Stimulated activated naive B cell treated with anti-CD40 and anti-IgM and Interleukin-4, amounts not matched to agents 10 μg/mL and 1 μg/mL and 100 μg/mL, for 72 hours (primary cell): ENCODE measurements at regions not wholly inside any gene's neighbourhood (a gene's known extent, or its start where the extent isn't known, plus 50 kb on each side); places are given as distances from the start of the nearest gene placed in this dataset.
"Not testable (repeated sequence)": the region's sequence is repeated elsewhere in the genome, so short reads cannot be mapped to it uniquely, and the experiment has no call there.

Experiments
- ATAC-seq, 2 donors: fragments of 150-1000 bp; cut with Tn5 transposase; replicated peaks; 2 replicates each; pipeline ENCODE4 v1.10.0; 2021; ENCODE audit warnings: moderate library complexity in 1 of 2
- DNase-seq: peaks from one replicate; pipeline ENCODE4 v3.0.0; 2021
- H3K27ac Mint-ChIP-seq: one replicate; pipeline ENCODE4 v1.8.0; 2022; ENCODE audit warnings: mild to moderate bottlenecking, mixed read lengths
- H3K27me3 Mint-ChIP-seq, 2 donors: one replicate each; pipeline ENCODE4 v1.8.0; 2022; ENCODE audit warnings: mixed read lengths in 2 of 2
- H3K36me3 Mint-ChIP-seq, 2 donors: one replicate each; pipeline ENCODE4 v1.8.0; 2022; ENCODE audit warnings: mixed read lengths in 2 of 2, mild to moderate bottlenecking in 1 of 2
- H3K4me1 Mint-ChIP-seq, 2 donors: one replicate each; pipeline ENCODE4 v1.8.0; 2022; ENCODE audit warnings: mixed read lengths in 2 of 2, mild to moderate bottlenecking in 1 of 2
- H3K4me3 Mint-ChIP-seq, 2 donors: one replicate each; pipeline ENCODE4 v1.8.0; 2022; ENCODE audit warnings: mild to moderate bottlenecking in 2 of 2, mixed read lengths in 2 of 2, moderate library complexity in 1 of 2
- H3K9me3 Mint-ChIP-seq, 2 donors: one replicate each; pipeline ENCODE4 v1.8.0; 2022; ENCODE audit warnings: mixed read lengths in 2 of 2, mild to moderate bottlenecking in 1 of 2

GRCh38 chr4:187664011-187664410 lies 331.6 kb upstream of the ZFP42 start:
- no peaks in the 10 kb centered on the region for H3K4me1 Mint-ChIP-seq
- H3K4me3 Mint-ChIP-seq, result no peak overlapping the region
- DNase-seq (no peak), ATAC-seq (no peak)
- H3K27me3 Mint-ChIP-seq, result no peaks in the 10 kb centered on the region
- no peak overlapping the region for H3K27ac Mint-ChIP-seq
- H3K9me3 Mint-ChIP-seq, result peaks cover 3 to 10% of the 10 kb centered on the region in 2 donors
- H3K36me3 Mint-ChIP-seq, result no peaks in the 10 kb centered on the region

- H3K36me3 Mint-ChIP-seq, result no peaks in the 10 kb centered on the region
- H3K27ac Mint-ChIP-seq, result no peak overlapping the region
- DNase-seq (no peak), ATAC-seq (no peak)
- H3K4me1 Mint-ChIP-seq, result no peaks in the 10 kb centered on the region
- H3K27me3 Mint-ChIP-seq, result no peaks in the 10 kb centered on the region
- no peak overlapping the region for H3K4me3 Mint-ChIP-seq
- peaks cover 3 to 11% of the 10 kb centered on the region in 2 donors for H3K9me3 Mint-ChIP-seq
Measured at GRCh38 chr4:187665086-187665485, 330.5 kb upstream of the ZFP42 start.

- H3K27ac Mint-ChIP-seq, result no peak overlapping the region
- H3K4me3 Mint-ChIP-seq, result no peak overlapping the region
- peaks cover 8 to 17% of the 10 kb centered on the region in 2 donors for H3K9me3 Mint-ChIP-seq
- no peak for ATAC-seq
- H3K27me3 Mint-ChIP-seq, result no peaks in the 10 kb centered on the region
- no peaks in the 10 kb centered on the region for H3K4me1 Mint-ChIP-seq
- DNase-seq, result no peak
- H3K36me3 Mint-ChIP-seq, result no peaks in the 10 kb centered on the region
Measured at GRCh38 chr4:187666034-187666433, 329.5 kb upstream of the ZFP42 start.

- no peaks in the 10 kb centered on the region for H3K4me1 Mint-ChIP-seq
- no peak overlapping the region for H3K27ac Mint-ChIP-seq
- no peaks in the 10 kb centered on the region for H3K36me3 Mint-ChIP-seq
- no peaks in the 10 kb centered on the region for H3K27me3 Mint-ChIP-seq
- no peak overlapping the region for H3K4me3 Mint-ChIP-seq
- H3K9me3 Mint-ChIP-seq, result peaks cover 11 to 22% of the 10 kb centered on the region in 2 donors
- no peak for ATAC-seq
- DNase-seq, result no peak
Measured at GRCh38 chr4:187666697-187667494, 328.7 kb upstream of the ZFP42 start.

- no peak overlapping the region for H3K4me3 Mint-ChIP-seq
- no peak for ATAC-seq
- peaks cover 8 to 16% of the 10 kb centered on the region in 2 donors for H3K9me3 Mint-ChIP-seq
- H3K27me3 Mint-ChIP-seq, result no peaks in the 10 kb centered on the region
- no peak overlapping the region for H3K27ac Mint-ChIP-seq
- H3K36me3 Mint-ChIP-seq, result no peaks in the 10 kb centered on the region
- no peak for DNase-seq
- no peaks in the 10 kb centered on the region for H3K4me1 Mint-ChIP-seq
Measured at GRCh38 chr4:187668526-187669082, 327.0 kb upstream of the ZFP42 start.

- H3K4me3 Mint-ChIP-seq, H3K27ac Mint-ChIP-seq, H3K4me1 Mint-ChIP-seq, DNase-seq, H3K27me3 Mint-ChIP-seq, H3K36me3 Mint-ChIP-seq, ATAC-seq: not testable (repeated sequence)
- H3K9me3 Mint-ChIP-seq, result peaks cover 14 to 16% of the 10 kb centered on the region in 2 donors
Measured at GRCh38 chr4:187671521-187671920, 324.1 kb upstream of the ZFP42 start.

- not testable (repeated sequence) for H3K27me3 Mint-ChIP-seq, H3K4me1 Mint-ChIP-seq, ATAC-seq, H3K27ac Mint-ChIP-seq, DNase-seq, H3K4me3 Mint-ChIP-seq, H3K36me3 Mint-ChIP-seq
- peaks cover 14 to 16% of the 10 kb centered on the region in 2 donors for H3K9me3 Mint-ChIP-seq
Measured at GRCh38 chr4:187671958-187672357, 323.6 kb upstream of the ZFP42 start.

- not testable (repeated sequence) for H3K27ac Mint-ChIP-seq, H3K4me3 Mint-ChIP-seq, H3K27me3 Mint-ChIP-seq, H3K36me3 Mint-ChIP-seq, H3K4me1 Mint-ChIP-seq, DNase-seq, ATAC-seq
- peaks cover 14 to 16% of the 10 kb centered on the region in 2 donors for H3K9me3 Mint-ChIP-seq
Measured at GRCh38 chr4:187672526-187672925, 323.0 kb upstream of the ZFP42 start.

- ATAC-seq (no peak), DNase-seq (no peak)
- H3K27me3 Mint-ChIP-seq, result no peaks in the 10 kb centered on the region
- H3K36me3 Mint-ChIP-seq, result no peaks in the 10 kb centered on the region
- H3K27ac Mint-ChIP-seq, result no peak overlapping the region
- peaks cover 0 to 8% of the 10 kb centered on the region in 2 donors for H3K9me3 Mint-ChIP-seq
- H3K4me1 Mint-ChIP-seq, result no peaks in the 10 kb centered on the region
- no peak overlapping the region for H3K4me3 Mint-ChIP-seq
Measured at GRCh38 chr4:187679450-187679849, 316.1 kb upstream of the ZFP42 start.

- Mint-ChIP-seq H3K36me3 (no peaks in the 10 kb centered on the region), H3K9me3 (peaks cover 0 to 6% of the 10 kb centered on the region in 2 donors), H3K27ac (no peak overlapping the region), H3K27me3 (no peaks in the 10 kb centered on the region), H3K4me3 (no peak overlapping the region), H3K4me1 (no peaks in the 10 kb centered on the region)
- DNase-seq (no peak), ATAC-seq (no peak)
Measured at GRCh38 chr4:187685247-187685646, 310.3 kb upstream of the ZFP42 start.

- Mint-ChIP-seq H3K36me3 (no peaks in the 10 kb centered on the region), H3K27me3 (no peaks in the 10 kb centered on the region), H3K4me3 (no peak overlapping the region), H3K9me3 (peaks cover 4 to 6% of the 10 kb centered on the region in 2 donors), H3K27ac (no peak overlapping the region), H3K4me1 (no peaks in the 10 kb centered on the region)
- no peak for DNase-seq
- no peak for ATAC-seq
Measured at GRCh38 chr4:187687697-187688096, 307.9 kb upstream of the ZFP42 start.

GRCh38 chr4:187692626-187693025 lies 302.9 kb upstream of the ZFP42 start:
- Mint-ChIP-seq H3K36me3 (no peaks in the 10 kb centered on the region), H3K4me3 (no peak overlapping the region), H3K27me3 (no peaks in the 10 kb centered on the region), H3K9me3 (peaks cover 8 to 9% of the 10 kb centered on the region in 2 donors), H3K27ac (no peak overlapping the region), H3K4me1 (no peaks in the 10 kb centered on the region)
- ATAC-seq (no peak), DNase-seq (no peak)

- H3K4me3 Mint-ChIP-seq, H3K27me3 Mint-ChIP-seq, H3K36me3 Mint-ChIP-seq, DNase-seq, H3K27ac Mint-ChIP-seq, H3K4me1 Mint-ChIP-seq, ATAC-seq: not testable (repeated sequence)
- H3K9me3 Mint-ChIP-seq, result peaks cover 9 to 12% of the 10 kb centered on the region in 2 donors
Measured at GRCh38 chr4:187695531-187695930, 300.0 kb upstream of the ZFP42 start.

- Mint-ChIP-seq H3K9me3 (peaks cover 9 to 12% of the 10 kb centered on the region in 2 donors), H3K27ac (no peak overlapping the region), H3K4me3 (no peak overlapping the region), H3K27me3 (no peaks in the 10 kb centered on the region), H3K36me3 (peaks cover 2 to 3% of the 10 kb centered on the region in 2 donors), H3K4me1 (no peaks in the 10 kb centered on the region)
- ATAC-seq, result no peak
- no peak for DNase-seq
Measured at GRCh38 chr4:187711586-187711985, 284.0 kb upstream of the ZFP42 start.

GRCh38 chr4:187714957-187715356 lies 280.6 kb upstream of the ZFP42 start:
- DNase-seq, result no peak
- no peaks in the 10 kb centered on the region for H3K27me3 Mint-ChIP-seq

More at GRCh38 chr4:187714957-187715356, 280.6 kb upstream of the ZFP42 start:
- peaks cover 5 to 8% of the 10 kb centered on the region in 2 donors for H3K9me3 Mint-ChIP-seq
- H3K4me1 Mint-ChIP-seq, result no peaks in the 10 kb centered on the region
- no peaks in the 10 kb centered on the region for H3K36me3 Mint-ChIP-seq
- no peak for ATAC-seq
- no peak overlapping the region for H3K27ac Mint-ChIP-seq
- no peak overlapping the region for H3K4me3 Mint-ChIP-seq
